ENCODE measurements at regions not wholly inside any gene's neighbourhood (a gene's known extent, or its start where the extent isn't known, plus 50 kb on each side); places are given as distances from the start of the nearest gene placed in this dataset.

GRCh38 chr2:22604136-22604535 lies 780.8 kb upstream of the KLHL29 start:
- TF ChIP-seq POLR2AphosphoS5 (IDR thresholded peaks at IDR 0.05; ENCODE audit: borderline replicate concordance, low read depth, low read length) = no peak
- no peak for TF ChIP-seq EZH2 (IDR thresholded peaks at IDR 0.05)
- TF ChIP-seq FOXP2 (optimal IDR thresholded peaks at IDR 0.05; ENCODE audit: control extremely low read depth, extremely low read length, insufficient read depth) = no peak

Data from SK-N-MC (cell line).